Breast epithelium (tissue), 4 donors: ENCODE measurements at regions not wholly inside any gene's neighbourhood (a gene's known extent, or its start where the extent isn't known, plus 50 kb on each side); places are given as distances from the start of the nearest gene placed in this dataset.

ENCODE experiments used
- DNase-seq, 2 donors: peaks; one replicate each; pipeline ENCODE4 v3.0.0-alpha.2; 2019; ENCODE audit warnings: low spot score in 2 of 2
- H3K27ac ChIP-seq, 2 donors: fragments of 200-600 bp; sonication (generic) in 1 of 2; one replicate each; pipeline ENCODE4 v1.5.1; 2016 to 2019; ENCODE audit warnings: mild to moderate bottlenecking in 1 of 2
- H3K27me3 ChIP-seq, 2 donors: fragments of 200-600 bp; sonication (generic) in 1 of 2; one replicate each; pipeline versions ENCODE4 v1.5.1 to v1.6.0; 2017 to 2019; ENCODE audit warnings: control low read depth in 1 of 2, mild to moderate bottlenecking in 1 of 2
- H3K36me3 ChIP-seq: fragments of 200-600 bp; one replicate; pipeline ENCODE4 v1.5.1; 2019
- H3K4me1 ChIP-seq, 2 donors: fragments of 200-600 bp; sonication (generic); one replicate each; pipeline ENCODE4 v1.5.1; 2016 to 2019; ENCODE audit warnings: control low read depth in 1 of 2
- H3K4me3 ChIP-seq, 3 donors: fragments of 200-600 bp; sonication (generic); 1 replicate in 2 of 3; 2 replicates in 1 of 3; pipeline ENCODE4 v1.5.1; 2016 to 2019; ENCODE audit warnings: mild to moderate bottlenecking in 3 of 3, moderate library complexity in 2 of 3
- H3K9me3 ChIP-seq, 2 donors: fragments of 200-600 bp; sonication (generic) in 1 of 2; one replicate each; pipeline ENCODE4 v1.5.1; 2016 to 2019; ENCODE audit warnings: control low read depth in 1 of 2
- POLR2A ChIP-seq: fragments of 450-650 bp; IDR thresholded peaks from one replicate; pipeline ENCODE4 v1.6.1; 2016; ENCODE audit warnings: antibody characterized with exemption, mild to moderate bottlenecking, moderate library complexity
- POLR2AphosphoS5 ChIP-seq, 3 donors: sonication (generic); formaldehyde crosslinking; IDR thresholded peaks; one replicate each; pipeline ENCODE4 v1.6.1; 2017; ENCODE audit warnings: antibody characterized with exemption in 3 of 3
- intact Hi-C: fragments of 100-400 bp; cut with DNase I; formaldehyde crosslinking; loops from one replicate; pipeline ENCODE4 v1.15.1; 2023; ENCODE audit warnings: low total_unique reads
- TF ChIP-seq, protein P1 (sequence below), 3 donors: fragments of 450-650 bp; IDR thresholded peaks; one replicate each; pipeline ENCODE4 v1.5.1; 2016 to 2017; ENCODE audit warnings: antibody characterized with exemption in 3 of 3, mild to moderate bottlenecking in 3 of 3, moderate library complexity in 3 of 3

DNA sequence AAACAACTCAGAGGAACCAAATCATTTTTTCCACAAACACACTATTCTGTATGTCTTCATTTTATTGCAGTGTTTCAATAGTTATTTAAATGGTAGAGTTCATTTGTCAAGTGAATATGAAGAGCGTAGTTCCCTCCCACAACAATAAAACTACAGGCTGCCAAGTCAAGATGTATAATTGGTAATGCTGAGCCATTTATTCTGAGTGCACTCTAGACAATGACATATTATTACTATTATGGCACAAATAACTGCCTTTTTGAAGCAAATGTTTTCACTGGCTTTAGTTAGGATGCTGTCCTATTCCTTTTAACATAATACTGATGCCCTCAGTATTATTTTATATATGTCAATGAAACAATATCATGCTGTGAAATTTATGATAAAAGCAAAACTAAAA lies 102.7 kb upstream of the PCDH15 start:
- Histone ChIP-seq H3K36me3 (no peaks in the 10 kb centered on the region), H3K4me3 (no peak overlapping the region), H3K9me3 (no peaks in the 10 kb centered on the region), H3K4me1 (no peaks in the 10 kb centered on the region), H3K27ac (no peak overlapping the region), H3K27me3 (no peaks in the 10 kb centered on the region)
- no peak for DNase-seq
- intact Hi-C loops, result no loop called here
- TF ChIP-seq POLR2AphosphoS5 (IDR thresholded peaks at IDR 0.05) (no peak), POLR2A (no peak)
- TF ChIP-seq, protein P1, sequence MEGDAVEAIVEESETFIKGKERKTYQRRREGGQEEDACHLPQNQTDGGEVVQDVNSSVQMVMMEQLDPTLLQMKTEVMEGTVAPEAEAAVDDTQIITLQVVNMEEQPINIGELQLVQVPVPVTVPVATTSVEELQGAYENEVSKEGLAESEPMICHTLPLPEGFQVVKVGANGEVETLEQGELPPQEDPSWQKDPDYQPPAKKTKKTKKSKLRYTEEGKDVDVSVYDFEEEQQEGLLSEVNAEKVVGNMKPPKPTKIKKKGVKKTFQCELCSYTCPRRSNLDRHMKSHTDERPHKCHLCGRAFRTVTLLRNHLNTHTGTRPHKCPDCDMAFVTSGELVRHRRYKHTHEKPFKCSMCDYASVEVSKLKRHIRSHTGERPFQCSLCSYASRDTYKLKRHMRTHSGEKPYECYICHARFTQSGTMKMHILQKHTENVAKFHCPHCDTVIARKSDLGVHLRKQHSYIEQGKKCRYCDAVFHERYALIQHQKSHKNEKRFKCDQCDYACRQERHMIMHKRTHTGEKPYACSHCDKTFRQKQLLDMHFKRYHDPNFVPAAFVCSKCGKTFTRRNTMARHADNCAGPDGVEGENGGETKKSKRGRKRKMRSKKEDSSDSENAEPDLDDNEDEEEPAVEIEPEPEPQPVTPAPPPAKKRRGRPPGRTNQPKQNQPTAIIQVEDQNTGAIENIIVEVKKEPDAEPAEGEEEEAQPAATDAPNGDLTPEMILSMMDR (IDR thresholded peaks at IDR 0.05), result no peak

DNA sequence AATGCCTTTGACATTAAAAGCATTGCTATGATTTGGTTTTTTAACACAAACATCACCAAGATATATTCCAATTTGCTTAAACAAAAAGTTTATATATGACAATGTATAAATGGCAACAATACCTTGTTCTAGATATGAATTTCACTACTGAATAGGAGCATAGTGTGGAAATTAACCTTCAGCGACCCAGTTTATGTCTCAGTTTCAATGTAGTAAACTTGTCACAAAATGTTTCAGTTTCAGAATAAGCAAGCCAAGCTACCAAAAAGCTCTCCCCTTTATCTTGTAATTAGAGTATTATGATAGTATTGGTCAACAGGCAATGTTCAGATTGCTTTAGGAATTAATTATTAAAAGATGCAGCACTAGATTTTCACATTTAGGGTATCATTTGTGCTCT lies 99.6 kb upstream of the PCDH15 start:
- H3K4me1 ChIP-seq, result no peaks in the 10 kb centered on the region
- no peaks in the 10 kb centered on the region for H3K36me3 ChIP-seq
- intact Hi-C loops, result no loop called here
- H3K27ac ChIP-seq, result no peak overlapping the region
- DNase-seq, result no peak
- H3K4me3 ChIP-seq, result no peak overlapping the region
- H3K9me3 ChIP-seq, result no peaks in the 10 kb centered on the region
- no peaks in the 10 kb centered on the region for H3K27me3 ChIP-seq
- TF ChIP-seq POLR2AphosphoS5 (IDR thresholded peaks at IDR 0.05) (no peak), POLR2A (no peak)
- TF ChIP-seq, protein P1 (IDR thresholded peaks at IDR 0.05), result no peak

DNA sequence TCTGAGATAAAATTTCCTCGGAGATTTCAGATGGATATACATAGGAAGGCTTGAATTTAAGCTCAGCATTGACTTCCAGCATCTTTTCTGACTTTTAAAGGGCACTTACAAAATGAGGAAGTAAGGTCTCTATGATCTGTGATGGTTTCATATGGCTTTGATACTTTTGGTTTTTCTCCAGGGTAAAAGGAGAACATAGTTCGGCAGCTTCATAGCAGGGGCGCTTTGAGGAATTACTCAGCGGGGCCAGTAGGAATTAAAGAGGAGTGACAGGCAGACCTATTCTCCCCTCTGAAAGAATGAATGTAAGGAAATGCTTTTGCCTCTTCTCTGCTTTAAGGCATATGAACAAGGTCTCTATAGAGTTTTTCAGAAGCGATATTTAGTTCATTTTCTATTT lies 80.0 kb upstream of the PCDH15 start:
- H3K4me3 ChIP-seq, result no peak overlapping the region
- H3K36me3 ChIP-seq, result no peaks in the 10 kb centered on the region
- no peaks in the 10 kb centered on the region for H3K4me1 ChIP-seq
- no peak overlapping the region for H3K27ac ChIP-seq
- no peak for DNase-seq
- intact Hi-C loops, result no loop called here
- TF ChIP-seq POLR2A (no peak), POLR2AphosphoS5 (IDR thresholded peaks at IDR 0.05) (no peak)
- TF ChIP-seq, protein P1 (IDR thresholded peaks at IDR 0.05), result no peak
- H3K9me3 ChIP-seq, result no peaks in the 10 kb centered on the region
- no peaks in the 10 kb centered on the region for H3K27me3 ChIP-seq

DNA sequence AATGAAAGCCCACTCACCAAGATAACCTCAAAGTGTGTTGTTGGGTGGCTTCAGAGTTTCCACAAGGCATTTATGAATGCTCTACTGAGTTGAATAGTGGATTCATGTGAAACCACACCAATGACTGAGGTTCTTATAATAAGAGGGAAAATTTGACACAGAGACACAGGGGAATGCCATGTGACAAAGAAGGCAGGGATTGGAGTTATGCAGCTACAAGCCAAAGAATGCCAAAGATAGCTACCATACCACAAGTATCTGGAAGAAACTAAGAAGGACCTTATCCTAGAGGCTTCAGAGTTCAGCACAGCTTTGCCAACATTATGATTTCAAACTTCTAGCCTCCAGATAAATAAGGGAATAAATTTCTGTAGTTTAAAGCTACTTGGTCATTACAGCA lies 68.0 kb upstream of the PCDH15 start:
- intact Hi-C loops, result no loop called here
- H3K4me3 ChIP-seq, result no peak overlapping the region
- DNase-seq, result no peak
- H3K27me3 ChIP-seq, result no peaks in the 10 kb centered on the region
- H3K36me3 ChIP-seq, result no peaks in the 10 kb centered on the region
- H3K27ac ChIP-seq, result no peak overlapping the region
- H3K9me3 ChIP-seq, result no peaks in the 10 kb centered on the region
- no peaks in the 10 kb centered on the region for H3K4me1 ChIP-seq
- TF ChIP-seq POLR2A (no peak), POLR2AphosphoS5 (IDR thresholded peaks at IDR 0.05) (no peak)
- TF ChIP-seq, protein P1 (IDR thresholded peaks at IDR 0.05), result no peak

DNA sequence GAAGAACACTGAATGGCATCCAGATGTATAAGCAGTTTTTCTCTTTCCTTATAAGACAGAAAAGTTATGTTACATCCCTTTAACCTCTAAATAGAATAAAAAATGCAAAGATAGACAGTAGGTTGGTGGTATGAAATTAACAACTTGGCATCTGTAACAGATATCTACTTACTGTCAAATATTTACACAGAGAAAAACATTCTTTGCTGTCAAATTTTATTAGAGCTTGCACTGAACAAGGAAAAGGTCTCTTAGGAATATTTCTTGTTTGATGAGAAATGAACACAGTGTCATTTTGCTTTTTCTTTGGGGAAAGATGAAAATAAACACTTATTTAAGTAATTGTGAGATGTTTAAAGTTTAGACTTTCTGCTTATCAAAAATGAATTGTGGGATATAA lies 65.6 kb upstream of the PCDH15 start:
- Histone ChIP-seq H3K4me3 (no peak overlapping the region), H3K27me3 (no peaks in the 10 kb centered on the region), H3K27ac (no peak overlapping the region), H3K4me1 (no peaks in the 10 kb centered on the region), H3K36me3 (no peaks in the 10 kb centered on the region), H3K9me3 (no peaks in the 10 kb centered on the region)
- intact Hi-C loops, result no loop called here
- no peak for DNase-seq
- TF ChIP-seq POLR2AphosphoS5 (IDR thresholded peaks at IDR 0.05), result no peak
- TF ChIP-seq, protein P1 (IDR thresholded peaks at IDR 0.05), result no peak
- no peak for TF ChIP-seq POLR2A
